DND-41 (cell line): ENCODE measurements at regions not wholly inside any gene's neighbourhood (a gene's known extent, or its start where the extent isn't known, plus 50 kb on each side); places are given as distances from the start of the nearest gene placed in this dataset.

ENCODE experiments used
- CTCF ChIP-seq: IDR thresholded peaks from 2 replicates; pipeline ENCODE4 v1.5.1; 2012; ENCODE audit warnings: borderline replicate concordance, low read length, moderate library complexity, mild to moderate bottlenecking; ENCODE audit not compliant: poor library complexity, severe bottlenecking; ENCODE audit errors: extremely low read depth
- EZH2 ChIP-seq: IDR thresholded peaks from 3 replicates; pipeline ENCODE4 v1.6.1; 2012; ENCODE audit warnings: borderline replicate concordance, low read depth, mild to moderate bottlenecking, moderate library complexity, low read length, inconsistent platforms; ENCODE audit not compliant: severe bottlenecking

DNA sequence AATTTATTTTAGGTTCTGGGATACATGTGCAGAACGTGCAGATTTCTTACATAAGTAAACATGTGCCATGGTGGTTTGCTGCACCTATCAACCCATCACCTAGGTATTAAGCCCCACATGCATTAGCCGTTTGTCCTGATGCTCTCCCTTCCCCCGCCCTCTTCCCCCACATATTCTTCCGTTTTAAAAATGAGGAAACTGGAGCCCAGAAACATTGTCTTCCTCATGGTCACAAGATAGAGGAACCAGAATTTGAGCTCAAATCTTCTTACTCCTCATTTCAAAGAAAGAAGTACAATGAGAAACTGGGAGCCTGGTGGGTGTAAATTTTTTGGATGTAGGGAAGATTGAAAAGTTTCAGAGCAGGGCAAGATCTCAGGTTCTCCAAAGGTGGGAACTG, 56.1 kb upstream of the USP3 start:
- TF ChIP-seq CTCF (no peak), EZH2 (no peak)
